Activated naive CD4-positive, alpha-beta T cell treated with anti-CD3 and anti-CD28 coated beads, Interleukin-2, amount 10 ng/mL, durations not matched to agents 7 days and 5 days (primary cell): ENCODE measurements at regions not wholly inside any gene's neighbourhood (a gene's known extent, or its start where the extent isn't known, plus 50 kb on each side); places are given as distances from the start of the nearest gene placed in this dataset.
"Not testable (repeated sequence)": the region's sequence is repeated elsewhere in the genome, so short reads cannot be mapped to it uniquely, and the experiment has no call there.

Experiments
- CTCF ChIA-PET: fragments of 350-600 bp; sonication (Branson Sonifier 250); formaldehyde crosslinking; loops from one replicate; lab custom pipeline; 2021; ENCODE audit warnings: antibody characterized with exemption; lab: Charles Lee
- DNase-seq: peaks from one replicate; pipeline ENCODE4 v3.0.0-alpha.2; 2020
- H3K27ac Mint-ChIP-seq: one replicate; pipeline ENCODE4 v1.8.0; 2021; ENCODE audit warnings: mild to moderate bottlenecking, moderate library complexity, mixed read lengths
- H3K27me3 Mint-ChIP-seq: one replicate; pipeline ENCODE4 v1.8.0; 2021; ENCODE audit warnings: mild to moderate bottlenecking, mixed read lengths
- H3K36me3 Mint-ChIP-seq: one replicate; pipeline ENCODE4 v1.8.0; 2021; ENCODE audit warnings: mixed read lengths
- H3K4me1 Mint-ChIP-seq: one replicate; pipeline ENCODE4 v1.8.0; 2021; ENCODE audit warnings: mixed read lengths
- H3K4me3 Mint-ChIP-seq: one replicate; pipeline ENCODE4 v1.8.0; 2021; ENCODE audit warnings: mild to moderate bottlenecking, moderate library complexity, mixed read lengths
- H3K9me3 Mint-ChIP-seq: one replicate; pipeline ENCODE4 v1.8.0; 2021; ENCODE audit warnings: mixed read lengths

GRCh38 chr7:106515321-106515720 is 145.6 kb downstream of the CCDC71L start:
- Mint-ChIP-seq H3K4me1 (no peaks in the 10 kb centered on the region), H3K27me3 (peaks cover 10% of the 10 kb centered on the region), H3K27ac (no peak overlapping the region), H3K9me3 (no peaks in the 10 kb centered on the region), H3K36me3 (no peaks in the 10 kb centered on the region), H3K4me3 (no peak overlapping the region)
- no peak for DNase-seq
- CTCF ChIA-PET, result interaction anchor here (0.6 to 1.3 kb wide), 2 partner anchors 10 to 347 kb away, joined by 3 read pairs; no protein-coding TSS in a partner anchor

- Mint-ChIP-seq H3K36me3 (no peaks in the 10 kb centered on the region), H3K4me1 (no peaks in the 10 kb centered on the region), H3K27me3 (peaks cover 10% of the 10 kb centered on the region), H3K27ac (no peak overlapping the region), H3K9me3 (no peaks in the 10 kb centered on the region), H3K4me3 (no peak overlapping the region)
- CTCF ChIA-PET, result interaction anchor here (0.6 to 1.3 kb wide), 2 partner anchors 9 to 346 kb away, joined by 3 read pairs; no protein-coding TSS in a partner anchor
- DNase-seq, result no peak
These were observed 146.1 kb downstream of the CCDC71L start for GRCh38 chr7:106514881-106515280.

- Mint-ChIP-seq H3K36me3 (no peaks in the 10 kb centered on the region), H3K27me3 (peaks cover 4% of the 10 kb centered on the region), H3K27ac (no peak overlapping the region), H3K4me1 (no peaks in the 10 kb centered on the region), H3K4me3 (no peak overlapping the region), H3K9me3 (no peaks in the 10 kb centered on the region)
- DNase-seq, result no peak
- CTCF ChIA-PET, result no interaction called here
These were observed 148.7 kb downstream of the CCDC71L start for GRCh38 chr7:106512217-106512616.

- Mint-ChIP-seq H3K9me3 (no peaks in the 10 kb centered on the region), H3K27me3 (no peaks in the 10 kb centered on the region), H3K4me1 (no peaks in the 10 kb centered on the region), H3K27ac (no peak overlapping the region), H3K36me3 (no peaks in the 10 kb centered on the region), H3K4me3 (no peak overlapping the region)
- CTCF ChIA-PET, result no interaction called here
- DNase-seq, result no peak
These were observed 156.3 kb downstream of the CCDC71L start for GRCh38 chr7:106504645-106505044.

GRCh38 chr7:106504207-106504606 is 156.8 kb downstream of the CCDC71L start:
- no peak overlapping the region for H3K27ac Mint-ChIP-seq
- no peaks in the 10 kb centered on the region for H3K27me3 Mint-ChIP-seq
- H3K9me3 Mint-ChIP-seq, result no peaks in the 10 kb centered on the region
- H3K4me3 Mint-ChIP-seq, result no peak overlapping the region
- no peaks in the 10 kb centered on the region for H3K4me1 Mint-ChIP-seq
- DNase-seq, result no peak
- no peaks in the 10 kb centered on the region for H3K36me3 Mint-ChIP-seq
- CTCF ChIA-PET, result no interaction called here

- no peaks in the 10 kb centered on the region for H3K9me3 Mint-ChIP-seq
- H3K4me1 Mint-ChIP-seq, result no peaks in the 10 kb centered on the region
- CTCF ChIA-PET, result no interaction called here
- DNase-seq, result no peak
- H3K27ac Mint-ChIP-seq, result no peak overlapping the region
- no peaks in the 10 kb centered on the region for H3K36me3 Mint-ChIP-seq
- H3K4me3 Mint-ChIP-seq, result no peak overlapping the region
- no peaks in the 10 kb centered on the region for H3K27me3 Mint-ChIP-seq
These were observed 157.3 kb downstream of the CCDC71L start for GRCh38 chr7:106503626-106504025.

GRCh38 chr7:106501605-106502580 is 159.1 kb downstream of the CCDC71L start:
- CTCF ChIA-PET, result no interaction called here
- no peaks in the 10 kb centered on the region for H3K36me3 Mint-ChIP-seq
- H3K27me3 Mint-ChIP-seq, result no peaks in the 10 kb centered on the region
- H3K4me1 Mint-ChIP-seq, result no peaks in the 10 kb centered on the region
- DNase-seq, result no peak
- H3K9me3 Mint-ChIP-seq, result no peaks in the 10 kb centered on the region
- H3K27ac Mint-ChIP-seq, result no peak overlapping the region
- H3K4me3 Mint-ChIP-seq, result no peak overlapping the region

- CTCF ChIA-PET, result no interaction called here
- H3K27me3 Mint-ChIP-seq, result peaks cover 3% of the 10 kb centered on the region
- H3K27ac Mint-ChIP-seq, result no peak overlapping the region
- H3K4me3 Mint-ChIP-seq, result no peak overlapping the region
- no peaks in the 10 kb centered on the region for H3K36me3 Mint-ChIP-seq
- H3K9me3 Mint-ChIP-seq, result peaks cover under 1% of the 10 kb centered on the region
- no peak for DNase-seq
- H3K4me1 Mint-ChIP-seq, result no peaks in the 10 kb centered on the region
These were observed 161.1 kb downstream of the CCDC71L start for GRCh38 chr7:106499897-106500296.

GRCh38 chr7:106498005-106498404 is 163.0 kb downstream of the CCDC71L start:
- H3K27me3 Mint-ChIP-seq, DNase-seq, H3K4me3 Mint-ChIP-seq, H3K27ac Mint-ChIP-seq, H3K4me1 Mint-ChIP-seq, H3K36me3 Mint-ChIP-seq, CTCF ChIA-PET, H3K9me3 Mint-ChIP-seq: not testable (repeated sequence)

GRCh38 chr7:106493041-106493731 is 167.8 kb downstream of the CCDC71L start:
- H3K9me3 Mint-ChIP-seq, result peaks cover 8% of the 10 kb centered on the region
- H3K27me3 Mint-ChIP-seq, result peaks cover 6% of the 10 kb centered on the region
- H3K36me3 Mint-ChIP-seq, result no peaks in the 10 kb centered on the region
- CTCF ChIA-PET, result no interaction called here
- no peaks in the 10 kb centered on the region for H3K4me1 Mint-ChIP-seq
- H3K27ac Mint-ChIP-seq, result no peak overlapping the region
- DNase-seq, result no peak
- H3K4me3 Mint-ChIP-seq, result no peak overlapping the region

- H3K9me3 Mint-ChIP-seq, result no peaks in the 10 kb centered on the region
- no peak overlapping the region for H3K4me3 Mint-ChIP-seq
- H3K27ac Mint-ChIP-seq, result no peak overlapping the region
- peaks cover 3% of the 10 kb centered on the region for H3K27me3 Mint-ChIP-seq
- DNase-seq, result no peak
- CTCF ChIA-PET, result interaction anchor here (1.1 kb wide), 1 partner anchor 312 kb away, joined by 5 read pairs; no protein-coding TSS in a partner anchor
- H3K36me3 Mint-ChIP-seq, result no peaks in the 10 kb centered on the region
- H3K4me1 Mint-ChIP-seq, result peaks cover 5% of the 10 kb centered on the region
These were observed 172.5 kb downstream of the CCDC71L start for GRCh38 chr7:106488465-106488864.

- no peak for DNase-seq
- H3K4me1 Mint-ChIP-seq, result peaks cover 5% of the 10 kb centered on the region
- no peaks in the 10 kb centered on the region for H3K9me3 Mint-ChIP-seq
- no peaks in the 10 kb centered on the region for H3K36me3 Mint-ChIP-seq
- H3K4me3 Mint-ChIP-seq, result no peak overlapping the region
- H3K27ac Mint-ChIP-seq, result no peak overlapping the region
- CTCF ChIA-PET, result no interaction called here
- peaks cover 2% of the 10 kb centered on the region for H3K27me3 Mint-ChIP-seq
These were observed 173.1 kb downstream of the CCDC71L start for GRCh38 chr7:106487892-106488291.

GRCh38 chr7:106486331-106486730 is 174.6 kb downstream of the CCDC71L start:
- no peaks in the 10 kb centered on the region for H3K27me3 Mint-ChIP-seq
- H3K36me3 Mint-ChIP-seq, result no peaks in the 10 kb centered on the region
- peaks cover 5% of the 10 kb centered on the region for H3K4me1 Mint-ChIP-seq
- no peak overlapping the region for H3K27ac Mint-ChIP-seq
- H3K4me3 Mint-ChIP-seq, result no peak overlapping the region
- H3K9me3 Mint-ChIP-seq, result no peaks in the 10 kb centered on the region
- CTCF ChIA-PET, result interaction anchor here (1.1 kb wide), 1 partner anchor 56 kb away, joined by 3 read pairs; no protein-coding TSS in a partner anchor
- DNase-seq, result no peak

GRCh38 chr7:106485919-106486318 is 175.0 kb downstream of the CCDC71L start:
- CTCF ChIA-PET, result interaction anchor here (0.7 to 1.1 kb wide), 2 partner anchors 57 to 263 kb away, joined by 3 read pairs; no protein-coding TSS in a partner anchor
- Mint-ChIP-seq H3K27ac (no peak overlapping the region), H3K4me1 (peaks cover 5% of the 10 kb centered on the region), H3K4me3 (no peak overlapping the region), H3K27me3 (no peaks in the 10 kb centered on the region), H3K9me3 (no peaks in the 10 kb centered on the region), H3K36me3 (no peaks in the 10 kb centered on the region)
- no peak for DNase-seq
